ENCODE measurements at regions not wholly inside any gene's neighbourhood (a gene's known extent, or its start where the extent isn't known, plus 50 kb on each side); places are given as distances from the start of the nearest gene placed in this dataset.

- no peak for DNase-seq (ENCODE audit: low read depth)
- H3K4me3 ChIP-seq (replicated peaks; ENCODE audit: low read depth, low read length): no peak overlapping the region
- TF ChIP-seq CTCF (IDR thresholded peaks at IDR 0.05; ENCODE audit: low read length, missing control alignments): no peak
Observed at GRCh38 chr12:125907351-125907750, 842.1 kb downstream of the AACS start.

GRCh38 chr12:125919856-125920470 is 854.7 kb downstream of the AACS start:
- no peak for TF ChIP-seq CTCF (IDR thresholded peaks at IDR 0.05; ENCODE audit: low read length, missing control alignments)
- DNase-seq (ENCODE audit: low read depth): no peak
- no peak overlapping the region for H3K4me3 ChIP-seq (replicated peaks; ENCODE audit: low read depth, low read length)

GRCh38 chr12:125922330-125922729 is 857.1 kb downstream of the AACS start:
- DNase-seq (ENCODE audit: low read depth): no peak
- no peak for TF ChIP-seq CTCF (IDR thresholded peaks at IDR 0.05; ENCODE audit: low read length, missing control alignments)
- H3K4me3 ChIP-seq (replicated peaks; ENCODE audit: low read depth, low read length): no peak overlapping the region

GRCh38 chr12:125936502-125936901 is 871.3 kb downstream of the AACS start:
- DNase-seq (ENCODE audit: low read depth): no peak
- no peak for TF ChIP-seq CTCF (IDR thresholded peaks at IDR 0.05; ENCODE audit: low read length, missing control alignments)
- no peak overlapping the region for H3K4me3 ChIP-seq (replicated peaks; ENCODE audit: low read depth, low read length)

GRCh38 chr12:125944446-125944845 is 879.2 kb downstream of the AACS start:
- no peak for TF ChIP-seq CTCF (IDR thresholded peaks at IDR 0.05; ENCODE audit: low read length, missing control alignments)
- DNase-seq (ENCODE audit: low read depth): no peak

GRCh38 chr12:125949471-125949870 is 884.2 kb downstream of the AACS start:
- TF ChIP-seq CTCF (IDR thresholded peaks at IDR 0.05; ENCODE audit: low read length, missing control alignments): no peak
- no peak overlapping the region for H3K4me3 ChIP-seq (replicated peaks; ENCODE audit: low read depth, low read length)
- DNase-seq (ENCODE audit: low read depth): no peak

More at GRCh38 chr12:125944446-125944845, 879.2 kb downstream of the AACS start:
- H3K4me3 ChIP-seq (replicated peaks; ENCODE audit: low read depth, low read length): no peak overlapping the region

- no peak overlapping the region for H3K4me3 ChIP-seq (replicated peaks; ENCODE audit: low read depth, low read length)
- no peak for TF ChIP-seq CTCF (IDR thresholded peaks at IDR 0.05; ENCODE audit: low read length, missing control alignments)
- DNase-seq (ENCODE audit: low read depth): no peak
Observed at GRCh38 chr12:125954362-125954761, 889.1 kb downstream of the AACS start.

All from fibroblast of pulmonary artery (primary cell).